HUDEP-2 (cell line): ENCODE measurements at regions not wholly inside any gene's neighbourhood (a gene's known extent, or its start where the extent isn't known, plus 50 kb on each side); places are given as distances from the start of the nearest gene placed in this dataset.

Experiments
- DNase-seq, 76 experiments: peaks; one replicate each; lab custom pipeline; 2025; ENCODE audit not compliant: unreplicated experiment in 76 of 76; lab: John Stamatoyannopoulos, UW

GRCh38 chr3:72338942-72339669 is 509.1 kb downstream of the SHQ1 start:
- DNase-seq = peak in 52 of 76 experiments; percentile 2 to 79 (median 34)

GRCh38 chr3:72338082-72338941 is 509.9 kb downstream of the SHQ1 start:
- peak in 3 of 76 experiments; percentile 14 to 46 (median 40) for DNase-seq

- DNase-seq = peak in 1 of 76 experiments; percentile 5
These were observed 510.8 kb downstream of the SHQ1 start for GRCh38 chr3:72337480-72337855.

GRCh38 chr3:72336821-72337479 is 511.3 kb downstream of the SHQ1 start:
- peak in 73 of 76 experiments; percentile 6 to 83 (median 61) for DNase-seq

- no peak for DNase-seq
These were observed 512.1 kb downstream of the SHQ1 start for GRCh38 chr3:72336114-72336651.

- no peak for DNase-seq
These were observed 512.7 kb downstream of the SHQ1 start for GRCh38 chr3:72335458-72336095.

GRCh38 chr3:72334681-72335457 is 513.4 kb downstream of the SHQ1 start:
- no peak for DNase-seq

GRCh38 chr3:72332689-72333088 is 515.6 kb downstream of the SHQ1 start:
- no peak for DNase-seq

- no peak for DNase-seq
These were observed 516.2 kb downstream of the SHQ1 start for GRCh38 chr3:72332036-72332435.

- DNase-seq = no peak
These were observed 517.2 kb downstream of the SHQ1 start for GRCh38 chr3:72331076-72331475.

- no peak for DNase-seq
These were observed 518.9 kb downstream of the SHQ1 start for GRCh38 chr3:72329354-72329753.

- DNase-seq = no peak
These were observed 519.4 kb downstream of the SHQ1 start for GRCh38 chr3:72328755-72329277.

GRCh38 chr3:72327008-72327407 is 521.2 kb downstream of the SHQ1 start:
- no peak for DNase-seq

- DNase-seq = no peak
These were observed 523.9 kb downstream of the SHQ1 start for GRCh38 chr3:72324253-72324811.

GRCh38 chr3:72323773-72324172 is 524.5 kb downstream of the SHQ1 start:
- DNase-seq = no peak

GRCh38 chr3:72322264-72322976 is 525.8 kb downstream of the SHQ1 start:
- peak in 14 of 76 experiments; percentile 7 to 48 (median 26) for DNase-seq

GRCh38 chr3:72320955-72321303 is 527.3 kb downstream of the SHQ1 start:
- DNase-seq = no peak

- DNase-seq = no peak
These were observed 527.9 kb downstream of the SHQ1 start for GRCh38 chr3:72320095-72320954.
